HUES64 (cell line): ENCODE measurements at regions not wholly inside any gene's neighbourhood (a gene's known extent, or its start where the extent isn't known, plus 50 kb on each side); places are given as distances from the start of the nearest gene placed in this dataset.
"Not testable (repeated sequence)": the region's sequence is repeated elsewhere in the genome, so short reads cannot be mapped to it uniquely, and the experiment has no call there.

ENCODE experiments used
- H3K27ac ChIP-seq: 2 replicates; pipeline ENCODE4 v1.7.0; 2013; ENCODE audit warnings: low read depth, low read length, inconsistent platforms
- H3K27me3 ChIP-seq: 2 replicates; pipeline ENCODE4 v1.6.1; 2013; ENCODE audit warnings: mild to moderate bottlenecking, low read length; ENCODE audit not compliant: insufficient read depth
- H3K36me3 ChIP-seq: 2 replicates; pipeline ENCODE4 v1.6.1; 2013; ENCODE audit warnings: mild to moderate bottlenecking, low read length; ENCODE audit not compliant: insufficient read depth
- H3K4me1 ChIP-seq: 2 replicates; pipeline ENCODE4 v1.6.1; 2013; ENCODE audit warnings: mild to moderate bottlenecking, low read length, moderate library complexity; ENCODE audit not compliant: insufficient read depth
- H3K4me3 ChIP-seq: 2 replicates; pipeline ENCODE4 v1.5.1; 2013; ENCODE audit warnings: mild to moderate bottlenecking, low read length, moderate library complexity
- H3K9ac ChIP-seq: 2 replicates; pipeline ENCODE4 v1.6.1; 2013; ENCODE audit warnings: mild to moderate bottlenecking, low read depth, low read length
- H3K9me3 ChIP-seq: 2 replicates; pipeline ENCODE4 v1.6.1; 2013; ENCODE audit warnings: low read depth, low read length; ENCODE audit not compliant: insufficient read depth
- WGBS: fragments of 150-250, 120-280 bp; methylation state at CpG from one replicate; pipeline ENCODE4 v1.1.7; 2013; ENCODE audit warnings: missing lambda C conversion rate; 5-methylcytosine and 5-hydroxymethylcytosine counted together

DNA sequence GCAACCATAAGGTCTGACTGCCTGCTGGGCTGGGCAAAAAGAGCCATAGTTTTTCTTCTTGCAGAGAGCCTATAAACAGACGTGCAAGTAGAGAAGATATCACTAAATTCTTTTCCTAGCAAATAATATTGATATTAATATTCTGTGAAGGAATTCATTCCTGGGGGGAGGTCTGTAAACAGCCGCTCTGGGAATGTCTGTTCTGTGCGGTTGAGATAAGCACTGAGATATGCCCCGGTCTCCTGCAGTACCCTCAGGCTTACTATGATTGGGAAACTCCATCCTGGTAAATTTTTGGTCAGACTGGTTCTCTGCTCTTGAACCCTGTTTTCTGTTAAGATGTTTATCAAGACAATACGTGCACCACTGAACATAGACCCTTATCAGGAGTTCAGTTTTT, 167.1 kb upstream of the MEF2C start:
- not testable (repeated sequence) for H3K9ac ChIP-seq, H3K27ac ChIP-seq, H3K4me3 ChIP-seq, H3K27me3 ChIP-seq, H3K4me1 ChIP-seq, H3K36me3 ChIP-seq
- 96% methylated on average over 4 of the region's 5 CpGs for WGBS
- H3K9me3 ChIP-seq, result peaks cover 12% of the 10 kb centered on the region; the same call in 1 of the 2 replicates

DNA sequence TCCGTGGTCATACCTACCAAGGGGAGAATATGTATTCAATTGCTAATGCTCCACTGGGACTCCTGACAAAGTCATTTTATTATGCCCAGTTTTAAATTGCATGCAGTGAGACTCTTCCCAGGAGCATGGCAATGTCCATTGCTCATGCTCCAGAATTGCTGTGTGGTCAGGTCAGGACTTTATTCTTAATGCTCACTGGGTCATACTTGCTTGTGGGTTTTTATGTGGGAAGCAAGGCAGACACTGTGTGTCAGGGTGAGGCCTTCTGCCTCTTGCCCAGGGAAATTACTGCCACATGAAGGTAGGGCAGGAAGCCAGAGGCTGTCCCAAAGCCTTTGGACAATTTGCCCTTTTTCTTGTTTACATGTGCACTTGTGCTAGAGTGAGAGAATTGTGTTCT, 164.6 kb upstream of the MEF2C start:
- Histone ChIP-seq H3K36me3 (no peaks in the 10 kb centered on the region), H3K9me3 (peaks cover 12% of the 10 kb centered on the region; the same call in 1 of the 2 replicates), H3K27me3 (no peaks in the 10 kb centered on the region), H3K4me3 (no peak overlapping the region), H3K9ac (no peak overlapping the region), H3K27ac (no peak overlapping the region), H3K4me1 (peaks cover 4% of the 10 kb centered on the region)
- 52% methylated on average over 1 of the region's 1 CpG for WGBS

DNA sequence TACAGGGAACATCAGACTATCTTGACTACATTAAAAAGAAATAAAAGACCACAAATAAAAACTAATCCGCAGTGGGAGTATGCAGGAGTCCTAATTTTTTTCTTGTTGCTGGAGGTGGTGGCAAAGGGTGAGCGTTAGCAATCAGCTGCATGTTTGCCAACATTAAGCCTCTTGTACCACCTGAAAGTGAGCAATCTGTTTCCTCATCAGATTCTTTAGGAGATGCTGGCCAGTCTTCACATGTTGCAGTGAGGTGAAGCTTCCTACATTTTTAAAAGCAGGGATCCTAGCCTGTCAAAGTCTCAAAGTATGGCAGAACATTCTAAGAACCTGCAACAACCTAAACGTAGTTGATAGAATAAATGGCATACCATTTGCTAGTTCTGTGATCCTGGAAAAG, 162.2 kb upstream of the MEF2C start:
- Histone ChIP-seq H3K27me3 (no peaks in the 10 kb centered on the region), H3K27ac (no peak overlapping the region)
- 97% methylated on average over 3 of the region's 3 CpGs for WGBS

DNA sequence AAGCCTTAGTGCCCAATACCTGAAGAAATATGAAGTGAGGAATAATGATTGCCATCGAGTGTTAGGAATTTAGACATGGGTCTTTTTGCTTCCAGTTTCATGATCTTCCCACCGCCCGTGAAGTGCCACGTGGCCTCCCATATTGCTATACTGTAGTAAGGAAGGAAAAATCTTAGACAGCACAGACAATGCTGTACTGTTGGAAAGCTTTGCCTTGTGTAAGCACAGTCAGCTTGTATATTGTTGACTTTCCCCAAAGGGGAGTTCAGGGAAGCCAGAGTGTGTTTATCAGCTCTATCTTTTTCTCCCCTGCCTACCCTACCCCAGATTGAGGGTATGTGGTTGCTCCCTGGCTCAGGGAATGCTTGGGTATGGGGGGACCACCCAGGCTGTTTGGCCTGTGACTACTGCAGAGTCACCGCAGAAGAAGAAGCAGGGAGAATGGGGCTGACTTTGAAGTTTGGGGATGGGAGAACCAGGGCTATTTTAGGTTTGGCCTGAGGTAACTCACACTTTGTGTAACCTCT, 161.8 kb upstream of the MEF2C start:
- Histone ChIP-seq H3K36me3 (no peaks in the 10 kb centered on the region), H3K4me1 (peaks cover 4% of the 10 kb centered on the region), H3K27ac (no peak overlapping the region), H3K9ac (no peak overlapping the region), H3K27me3 (no peaks in the 10 kb centered on the region), H3K9me3 (peaks cover 6% of the 10 kb centered on the region; the same call in 1 of the 2 replicates), H3K4me3 (no peak overlapping the region)
- WGBS, result 90% methylated on average over 5 of the region's 5 CpGs

More for the DNA sequence above, 162.2 kb upstream of the MEF2C start:
- no peak overlapping the region for H3K9ac ChIP-seq
- H3K4me1 ChIP-seq, result peaks cover 4% of the 10 kb centered on the region
- H3K36me3 ChIP-seq, result no peaks in the 10 kb centered on the region
- peaks cover 11% of the 10 kb centered on the region; the same call in 1 of the 2 replicates for H3K9me3 ChIP-seq
- H3K4me3 ChIP-seq, result no peak overlapping the region

DNA sequence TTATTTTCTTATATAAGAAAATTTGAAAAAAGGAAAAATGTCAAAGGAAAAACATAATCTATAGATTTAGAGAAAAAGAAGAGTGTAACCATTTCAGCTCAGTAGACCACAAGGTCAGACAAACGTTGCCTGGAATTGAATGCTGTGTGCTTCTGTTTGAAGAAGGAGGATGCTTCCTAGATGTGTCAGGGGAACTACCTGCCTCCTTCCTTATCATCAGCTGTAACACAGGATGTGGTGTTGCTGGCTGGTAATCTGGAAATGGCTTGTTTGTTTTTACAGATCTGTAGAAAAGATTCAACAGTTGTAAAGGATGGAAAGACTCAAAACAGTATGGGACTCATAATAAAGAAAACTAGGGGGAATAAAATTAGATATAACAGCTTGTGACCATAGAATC, 160.7 kb upstream of the MEF2C start:
- no peaks in the 10 kb centered on the region for H3K9me3 ChIP-seq
- 67% methylated on average over 1 of the region's 1 CpG for WGBS
- no peak overlapping the region for H3K4me3 ChIP-seq
- H3K27me3 ChIP-seq, result no peaks in the 10 kb centered on the region
- peaks cover 4% of the 10 kb centered on the region for H3K4me1 ChIP-seq
- no peak overlapping the region for H3K9ac ChIP-seq
- no peak overlapping the region for H3K27ac ChIP-seq
- no peaks in the 10 kb centered on the region for H3K36me3 ChIP-seq

DNA sequence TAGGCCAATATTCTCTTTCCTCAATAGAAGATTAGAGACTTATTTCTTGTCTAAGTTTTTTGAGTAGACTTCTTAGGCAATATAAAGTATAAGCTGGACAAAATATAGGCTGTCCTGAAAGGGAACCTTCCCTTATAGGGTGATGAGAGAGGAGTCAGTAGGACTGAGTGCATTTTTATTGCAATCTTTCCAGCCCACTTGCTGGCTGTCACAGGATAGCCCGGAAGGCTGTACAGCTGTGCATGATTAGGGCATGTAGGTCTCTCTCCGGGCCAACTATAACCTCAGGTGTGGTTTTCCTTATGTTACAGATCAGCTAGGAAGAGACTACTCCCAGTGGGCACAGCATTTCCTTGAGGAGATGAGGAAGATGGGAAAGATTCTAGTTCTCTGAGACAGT, 159.8 kb upstream of the MEF2C start:
- Histone ChIP-seq H3K4me3 (no peak overlapping the region), H3K27me3 (no peaks in the 10 kb centered on the region), H3K9me3 (no peaks in the 10 kb centered on the region), H3K9ac (no peak overlapping the region), H3K27ac (no peak overlapping the region), H3K36me3 (no peaks in the 10 kb centered on the region), H3K4me1 (peaks cover 4% of the 10 kb centered on the region)
- 97% methylated on average over 2 of the region's 2 CpGs for WGBS

DNA sequence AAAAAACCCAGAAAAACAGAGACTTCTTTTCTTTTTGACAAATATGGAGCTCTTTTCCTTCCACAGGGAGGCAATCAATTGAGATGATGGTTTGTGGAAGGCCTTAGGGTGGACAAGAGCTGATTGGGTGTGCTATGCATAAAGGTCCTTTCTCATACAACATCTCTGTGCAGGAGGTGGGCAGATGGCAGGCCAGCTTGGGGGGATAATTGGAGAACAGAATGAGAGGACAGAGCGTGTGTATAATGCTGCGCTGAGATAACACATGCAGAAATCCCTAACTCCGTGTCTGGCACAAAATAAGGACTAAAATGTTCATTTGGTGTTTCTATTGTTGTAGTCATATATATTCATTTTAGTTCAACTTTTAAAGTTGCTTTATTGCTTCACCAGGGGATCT, 159.0 kb upstream of the MEF2C start:
- no peaks in the 10 kb centered on the region for H3K36me3 ChIP-seq
- no peaks in the 10 kb centered on the region for H3K9me3 ChIP-seq
- H3K4me3 ChIP-seq, result no peak overlapping the region
- no peaks in the 10 kb centered on the region for H3K4me1 ChIP-seq
- no peak overlapping the region for H3K9ac ChIP-seq
- no peak overlapping the region for H3K27ac ChIP-seq
- 95% methylated on average over 3 of the region's 3 CpGs for WGBS
- H3K27me3 ChIP-seq, result no peaks in the 10 kb centered on the region

DNA sequence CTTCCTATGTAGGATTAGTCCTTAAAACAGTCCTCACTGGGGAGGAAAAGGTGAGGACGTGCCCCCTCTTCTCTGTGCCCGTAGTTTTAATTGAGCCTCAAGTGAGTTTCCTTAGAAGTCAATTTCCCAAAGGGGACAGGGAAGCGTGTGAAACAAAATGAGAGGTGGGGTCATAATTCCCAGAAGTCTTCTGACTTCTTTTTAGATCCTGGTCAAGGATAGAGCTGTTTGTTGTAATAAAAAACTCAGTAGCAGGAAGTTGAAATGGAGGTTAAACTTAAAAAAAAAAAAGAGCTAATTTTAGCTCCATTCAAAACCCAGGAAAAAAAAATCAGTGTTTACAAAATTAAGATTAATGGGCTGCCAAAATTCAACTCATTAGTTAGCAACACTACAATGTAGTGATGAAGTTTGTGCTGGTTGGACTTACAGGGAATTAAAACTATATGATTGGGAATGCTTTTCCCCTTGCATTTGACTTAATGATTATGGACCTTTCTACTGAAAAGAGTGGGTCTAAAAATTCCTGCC, 158.3 kb upstream of the MEF2C start:
- Histone ChIP-seq H3K4me1 (no peaks in the 10 kb centered on the region), H3K27ac (no peak overlapping the region), H3K9me3 (no peaks in the 10 kb centered on the region), H3K9ac (no peak overlapping the region), H3K4me3 (no peak overlapping the region), H3K27me3 (no peaks in the 10 kb centered on the region), H3K36me3 (no peaks in the 10 kb centered on the region)
- WGBS, result 85% methylated on average over 3 of the region's 3 CpGs

DNA sequence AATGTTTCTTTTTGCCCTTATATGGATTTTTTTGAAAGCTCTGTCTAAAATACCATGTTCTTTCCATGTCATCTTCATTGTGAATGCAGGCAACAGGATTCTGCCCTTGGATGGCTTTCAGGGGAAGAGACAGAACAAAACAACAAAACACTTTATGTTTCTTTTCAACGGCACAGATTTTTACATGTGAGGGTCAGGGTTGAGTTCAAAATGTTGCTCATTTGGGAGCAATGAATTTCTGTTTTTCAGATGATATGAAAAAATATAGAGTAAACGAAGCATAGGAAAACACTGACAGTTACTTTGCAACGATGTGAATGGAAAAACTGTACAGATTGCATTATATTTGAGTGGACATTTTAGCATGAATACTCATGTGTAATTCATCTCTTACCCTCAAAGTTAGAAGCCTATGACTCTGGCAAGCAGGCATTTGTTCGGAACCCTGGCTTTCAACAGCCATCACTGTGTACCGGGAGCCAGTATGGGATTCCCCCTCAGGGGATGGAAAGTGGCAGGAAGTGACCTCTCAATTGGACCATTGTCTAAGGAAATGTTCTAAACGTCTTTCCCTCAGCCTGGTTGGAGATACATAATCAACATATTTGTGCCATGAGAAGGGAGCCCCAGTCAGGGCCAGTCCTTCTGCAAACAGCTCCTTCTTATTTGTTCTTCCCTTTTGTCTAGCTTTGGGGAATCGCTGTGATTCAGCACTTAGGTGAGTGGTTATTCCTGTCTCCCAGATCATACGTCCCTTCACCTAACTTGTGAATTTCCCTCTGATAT, 153.9 kb upstream of the MEF2C start:
- no peak overlapping the region for H3K9ac ChIP-seq
- peaks cover 8% of the 10 kb centered on the region; the same call in 1 of the 2 replicates for H3K4me1 ChIP-seq
- H3K27ac ChIP-seq, result no peak overlapping the region
- no peaks in the 10 kb centered on the region for H3K27me3 ChIP-seq
- H3K36me3 ChIP-seq, result no peaks in the 10 kb centered on the region
- no peaks in the 10 kb centered on the region for H3K9me3 ChIP-seq
- WGBS, result 75% methylated on average over 8 of the region's 8 CpGs
- H3K4me3 ChIP-seq, result no peak overlapping the region

DNA sequence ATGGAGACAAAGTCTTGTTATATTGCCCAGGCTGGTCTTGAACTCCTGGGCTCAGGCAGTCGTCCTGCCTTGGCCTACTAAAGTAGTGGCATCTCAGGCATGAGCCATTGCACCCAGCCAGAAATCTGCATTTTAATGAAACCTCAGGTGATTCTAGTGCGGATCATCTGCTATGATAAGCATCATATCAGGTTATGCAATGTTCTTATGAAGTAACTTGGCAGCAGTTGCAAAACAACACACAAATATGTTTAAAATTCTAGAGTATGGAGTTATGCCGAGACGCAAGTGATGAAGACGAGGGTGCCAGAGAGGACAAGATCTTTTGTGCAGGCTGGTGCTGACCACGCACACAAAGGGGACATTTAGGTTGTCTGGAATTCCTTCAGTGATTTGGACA, 153.2 kb upstream of the MEF2C start:
- H3K4me1 ChIP-seq, result peaks cover 10% of the 10 kb centered on the region; the same call in 1 of the 2 replicates
- H3K27ac ChIP-seq, result no peak overlapping the region
- 88% methylated on average over 6 of the region's 6 CpGs for WGBS
- H3K9me3 ChIP-seq, result no peaks in the 10 kb centered on the region
- no peak overlapping the region for H3K4me3 ChIP-seq
- no peaks in the 10 kb centered on the region for H3K36me3 ChIP-seq
- no peak overlapping the region for H3K9ac ChIP-seq
- no peaks in the 10 kb centered on the region for H3K27me3 ChIP-seq

DNA sequence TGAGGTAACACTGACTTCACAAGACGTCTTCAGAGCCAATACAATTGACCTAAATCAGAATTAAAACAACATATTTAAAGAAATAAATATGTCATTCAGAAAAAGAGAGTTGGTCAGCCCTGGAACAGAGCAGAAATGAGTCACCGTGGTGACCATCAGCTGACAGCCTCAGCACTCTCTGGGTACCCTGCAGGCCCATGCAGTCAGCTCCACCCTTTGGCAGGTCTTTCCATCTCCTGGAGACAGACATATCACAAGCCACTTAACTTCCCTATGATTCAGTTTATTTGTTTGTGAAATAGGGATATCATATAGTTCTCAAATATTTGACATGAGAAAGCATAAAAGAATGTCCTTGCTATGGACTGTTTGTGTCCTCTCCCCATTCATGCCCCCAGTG, 151.6 kb upstream of the MEF2C start:
- no peaks in the 10 kb centered on the region for H3K27me3 ChIP-seq
- H3K9me3 ChIP-seq, result no peaks in the 10 kb centered on the region
- peaks cover 10% of the 10 kb centered on the region; the same call in 1 of the 2 replicates for H3K4me1 ChIP-seq
- H3K27ac ChIP-seq, result no peak overlapping the region
- H3K9ac ChIP-seq, result no peak overlapping the region
- WGBS, result 99% methylated on average over 2 of the region's 2 CpGs
- no peak overlapping the region for H3K4me3 ChIP-seq
- no peaks in the 10 kb centered on the region for H3K36me3 ChIP-seq
